22Rv1 (cell line): ENCODE measurements at regions not wholly inside any gene's neighbourhood (a gene's known extent, or its start where the extent isn't known, plus 50 kb on each side); places are given as distances from the start of the nearest gene placed in this dataset.

Source experiments
- H3K27ac ChIP-seq: fragments of 450-650 bp; 2 replicates; pipeline ENCODE4 v1.5.1; 2017
- ZFX ChIP-seq: fragments of 450-650 bp; IDR thresholded peaks from 2 replicates; pipeline ENCODE4 v1.6.1; 2017; ENCODE audit warnings: antibody characterized with exemption, borderline replicate concordance
- TF ChIP-seq, protein P1 (sequence below): fragments of 450-650 bp; IDR thresholded peaks from 2 replicates; pipeline ENCODE4 v1.5.1; 2017; ENCODE audit warnings: mild to moderate bottlenecking

DNA sequence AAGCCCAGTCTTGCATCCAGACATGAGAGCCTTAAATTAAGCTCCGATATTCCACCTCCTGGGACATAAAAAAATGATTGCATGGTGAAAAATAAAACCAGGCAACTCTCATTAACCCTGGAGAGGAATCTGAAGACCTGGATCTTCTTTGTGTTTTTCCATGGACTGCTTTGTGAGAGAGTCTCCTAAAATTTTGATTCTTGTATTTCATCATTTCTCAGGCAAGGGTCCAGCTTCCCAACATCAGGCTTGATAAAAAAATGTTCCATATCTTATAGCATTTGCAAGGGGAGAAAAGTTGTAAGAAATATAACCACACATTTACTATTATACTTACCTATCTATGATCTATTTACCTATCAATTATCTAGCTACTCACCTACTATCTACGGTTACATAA, 327.5 kb upstream of the SPHKAP start:
- H3K27ac ChIP-seq = no peak overlapping the region
- TF ChIP-seq ZFX = no peak
- TF ChIP-seq, protein P1, sequence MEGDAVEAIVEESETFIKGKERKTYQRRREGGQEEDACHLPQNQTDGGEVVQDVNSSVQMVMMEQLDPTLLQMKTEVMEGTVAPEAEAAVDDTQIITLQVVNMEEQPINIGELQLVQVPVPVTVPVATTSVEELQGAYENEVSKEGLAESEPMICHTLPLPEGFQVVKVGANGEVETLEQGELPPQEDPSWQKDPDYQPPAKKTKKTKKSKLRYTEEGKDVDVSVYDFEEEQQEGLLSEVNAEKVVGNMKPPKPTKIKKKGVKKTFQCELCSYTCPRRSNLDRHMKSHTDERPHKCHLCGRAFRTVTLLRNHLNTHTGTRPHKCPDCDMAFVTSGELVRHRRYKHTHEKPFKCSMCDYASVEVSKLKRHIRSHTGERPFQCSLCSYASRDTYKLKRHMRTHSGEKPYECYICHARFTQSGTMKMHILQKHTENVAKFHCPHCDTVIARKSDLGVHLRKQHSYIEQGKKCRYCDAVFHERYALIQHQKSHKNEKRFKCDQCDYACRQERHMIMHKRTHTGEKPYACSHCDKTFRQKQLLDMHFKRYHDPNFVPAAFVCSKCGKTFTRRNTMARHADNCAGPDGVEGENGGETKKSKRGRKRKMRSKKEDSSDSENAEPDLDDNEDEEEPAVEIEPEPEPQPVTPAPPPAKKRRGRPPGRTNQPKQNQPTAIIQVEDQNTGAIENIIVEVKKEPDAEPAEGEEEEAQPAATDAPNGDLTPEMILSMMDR = no peak

DNA sequence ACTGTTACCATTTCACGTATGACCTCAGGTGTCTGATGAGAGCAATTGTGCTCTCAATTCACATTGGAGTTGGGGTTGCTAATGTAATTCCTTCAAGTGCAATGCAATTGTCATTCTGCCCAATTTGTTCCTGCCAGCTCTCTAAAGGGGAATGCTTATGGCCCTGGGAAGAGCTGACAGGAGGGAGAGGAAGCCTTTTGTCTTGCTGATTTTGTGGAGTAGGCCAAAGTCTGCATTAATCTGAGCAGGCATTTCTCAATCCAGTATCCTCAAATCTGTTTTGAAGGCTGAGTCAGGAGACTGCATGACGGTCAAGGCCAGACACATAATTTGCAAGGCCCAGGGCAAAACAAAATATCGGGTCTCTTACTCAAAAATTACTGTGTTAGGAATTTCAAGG, 326.4 kb upstream of the SPHKAP start:
- H3K27ac ChIP-seq = no peak overlapping the region
- TF ChIP-seq ZFX = no peak
- TF ChIP-seq, protein P1 = no peak

DNA sequence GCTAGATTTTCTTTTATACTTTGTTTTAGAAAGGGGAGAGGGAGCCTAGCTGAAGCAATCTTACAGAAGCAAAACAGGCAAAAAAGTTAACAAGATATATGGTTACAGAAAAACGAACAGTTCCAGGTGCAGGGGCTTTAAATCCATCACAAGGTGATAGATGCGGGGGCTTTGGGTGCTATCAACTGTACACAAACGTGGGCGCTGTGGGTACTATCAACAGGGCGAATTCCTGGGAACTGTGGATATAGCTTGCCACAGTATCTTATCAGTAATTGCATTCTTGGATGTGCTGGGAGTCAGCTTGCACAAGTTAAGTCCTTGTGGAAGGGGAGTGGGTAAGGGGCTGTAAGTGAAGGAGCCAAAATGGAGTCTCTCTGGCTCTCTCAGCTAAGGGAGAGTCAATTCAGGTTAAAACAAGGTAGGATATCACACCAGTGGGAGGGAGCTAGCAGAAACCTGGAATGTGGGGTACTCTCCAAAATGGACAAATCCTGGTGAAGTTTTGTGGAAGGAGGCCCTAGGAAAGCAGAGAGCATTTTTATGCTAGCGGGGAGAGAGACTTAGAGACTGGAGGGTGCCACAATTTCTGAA, 325.8 kb upstream of the SPHKAP start:
- no peak overlapping the region for H3K27ac ChIP-seq
- TF ChIP-seq, protein P1 = no peak

DNA sequence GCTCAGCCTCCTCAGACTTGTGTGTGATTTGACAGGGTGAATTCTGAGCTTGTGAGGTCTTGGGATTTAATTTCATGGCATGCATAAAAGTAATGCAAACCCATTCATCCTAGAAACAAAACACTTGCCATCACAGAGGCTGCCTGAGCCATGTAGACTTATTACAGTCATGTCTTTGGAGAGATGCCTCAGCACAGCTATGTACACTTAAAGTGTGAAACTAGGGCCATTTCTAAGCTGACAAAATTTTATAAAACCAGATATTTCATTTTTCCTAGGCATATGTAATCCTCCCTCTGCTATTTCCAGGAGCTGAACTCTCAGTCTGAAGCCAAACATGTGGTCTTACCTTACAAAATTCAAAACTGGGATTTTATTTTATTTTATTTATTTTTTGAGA, 322.2 kb upstream of the SPHKAP start:
- no peak overlapping the region for H3K27ac ChIP-seq
- no peak for TF ChIP-seq ZFX
- TF ChIP-seq, protein P1 = no peak

DNA sequence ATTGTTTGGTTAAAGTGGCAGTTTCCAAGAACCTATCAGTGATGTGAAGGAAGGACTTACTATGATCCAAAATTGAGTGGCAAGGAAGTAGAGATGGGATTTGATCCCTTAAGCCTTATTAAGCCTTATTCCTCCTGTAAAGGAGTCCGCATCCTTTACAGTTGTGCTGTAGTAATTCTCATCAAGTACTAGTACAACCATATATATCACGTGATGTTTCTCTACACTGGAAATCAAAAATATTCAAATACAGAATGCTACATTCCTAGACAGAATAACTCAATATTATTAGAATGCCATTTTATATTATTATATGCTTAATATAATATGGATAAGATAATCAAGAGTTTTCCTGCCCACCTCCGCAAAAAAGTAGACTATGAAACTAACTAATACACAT, 312.4 kb upstream of the SPHKAP start:
- H3K27ac ChIP-seq = no peak overlapping the region
- TF ChIP-seq, protein P1 = no peak
- no peak for TF ChIP-seq ZFX

DNA sequence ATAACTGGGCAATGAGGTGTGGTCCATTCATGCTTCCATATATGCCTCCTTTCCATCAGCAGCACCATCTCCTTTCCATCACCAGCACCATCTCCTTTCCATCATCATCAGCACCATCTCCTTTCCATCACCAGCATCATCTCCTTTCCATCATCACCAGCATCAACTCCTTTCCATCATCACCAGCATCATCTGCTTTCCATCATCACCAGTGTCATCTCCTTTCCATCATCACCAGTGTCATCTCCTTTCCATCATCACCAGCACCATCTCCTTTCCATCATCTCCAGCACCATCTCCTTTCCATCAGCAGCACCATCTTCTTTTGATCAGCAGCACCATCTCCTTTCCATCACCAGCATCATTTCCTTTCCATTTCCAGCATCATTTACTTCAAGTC, 297.5 kb upstream of the SPHKAP start:
- H3K27ac ChIP-seq = no peak overlapping the region
- TF ChIP-seq ZFX = no peak
- TF ChIP-seq, protein P1 = no peak

DNA sequence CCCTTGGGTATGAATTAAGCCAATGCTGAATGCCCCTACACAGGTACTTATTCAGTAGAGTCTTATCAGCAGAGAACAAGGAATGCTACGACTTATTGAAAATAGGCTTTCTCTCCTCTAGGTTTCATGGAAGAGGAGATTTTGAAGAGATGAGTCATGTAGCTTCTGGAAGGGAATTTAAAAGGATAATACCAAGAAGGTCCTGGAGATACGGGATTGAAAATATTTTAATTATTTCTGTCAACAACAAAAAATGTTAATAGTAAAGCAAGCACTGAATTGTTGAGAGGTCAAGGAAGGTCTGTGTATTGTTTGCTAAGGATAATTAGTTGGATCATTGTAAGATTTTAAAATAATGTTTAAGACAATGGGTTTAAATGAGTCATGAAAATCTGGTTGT, 293.0 kb upstream of the SPHKAP start:
- H3K27ac ChIP-seq = no peak overlapping the region
- TF ChIP-seq, protein P1 = no peak
- TF ChIP-seq ZFX = no peak
